CD4-positive, alpha-beta T cell treated with Interleukin-15 for 1 hour (primary cell): ENCODE measurements at regions not wholly inside any gene's neighbourhood (a gene's known extent, or its start where the extent isn't known, plus 50 kb on each side); places are given as distances from the start of the nearest gene placed in this dataset.
"Not testable (repeated sequence)": the region's sequence is repeated elsewhere in the genome, so short reads cannot be mapped to it uniquely, and the experiment has no call there.

Experiments
- DNase-seq: peaks from one replicate; pipeline ENCODE4 v3.0.0-alpha.2; 2020

DNA sequence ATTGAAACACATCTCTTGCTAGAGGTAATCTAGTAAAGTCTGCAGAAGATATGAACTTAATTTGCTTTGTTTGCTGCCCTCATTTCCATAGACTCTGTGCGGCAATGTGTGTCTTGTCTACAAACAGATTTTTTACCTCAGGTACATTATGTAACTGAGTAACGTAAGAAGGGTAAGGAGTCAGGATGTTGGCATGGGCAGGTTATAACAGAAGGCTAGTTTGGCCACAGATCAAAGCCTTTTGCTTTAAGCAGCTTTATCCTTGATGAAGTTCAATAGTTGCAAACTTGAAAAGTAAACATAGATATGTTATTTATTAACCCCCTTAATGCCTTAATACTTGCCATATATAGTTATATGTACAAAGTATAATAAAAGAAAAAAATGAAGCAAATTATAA, 391.6 kb upstream of the FKBP1C start:
- DNase-seq = no peak

DNA sequence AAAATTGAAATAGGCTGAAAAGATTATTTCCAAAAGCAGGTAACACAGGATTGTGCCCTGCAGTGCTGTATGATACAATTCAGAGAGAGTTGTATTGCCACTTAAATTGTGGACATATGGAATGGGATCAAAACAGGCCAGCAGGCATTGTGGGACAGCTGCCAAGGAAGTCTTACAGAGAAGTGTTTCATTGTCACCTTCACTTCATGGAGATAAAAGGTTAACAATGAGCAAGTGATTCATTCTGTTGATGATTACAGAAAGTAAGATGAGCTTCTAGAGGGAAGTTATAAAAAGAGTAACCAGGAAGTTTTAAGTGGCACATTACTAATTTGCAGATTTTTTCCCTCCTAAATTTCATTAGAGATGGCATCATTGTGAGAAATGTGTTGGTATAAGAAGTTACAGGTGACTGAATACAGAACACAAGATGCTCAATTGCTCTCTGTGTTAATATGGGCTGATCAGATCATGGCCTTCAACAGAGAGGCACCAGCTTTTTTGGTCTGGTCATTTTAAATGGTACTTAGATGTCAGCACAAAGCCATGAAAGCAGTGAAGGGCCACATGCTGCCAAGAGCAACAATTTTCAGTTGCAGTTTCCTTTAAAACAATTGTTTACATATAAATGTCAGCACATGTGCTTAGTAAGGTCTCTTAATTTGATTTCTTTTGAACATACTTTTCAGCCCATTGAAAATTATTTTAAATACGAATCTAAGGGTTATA, 402.5 kb upstream of the FKBP1C start:
- DNase-seq = no peak

DNA sequence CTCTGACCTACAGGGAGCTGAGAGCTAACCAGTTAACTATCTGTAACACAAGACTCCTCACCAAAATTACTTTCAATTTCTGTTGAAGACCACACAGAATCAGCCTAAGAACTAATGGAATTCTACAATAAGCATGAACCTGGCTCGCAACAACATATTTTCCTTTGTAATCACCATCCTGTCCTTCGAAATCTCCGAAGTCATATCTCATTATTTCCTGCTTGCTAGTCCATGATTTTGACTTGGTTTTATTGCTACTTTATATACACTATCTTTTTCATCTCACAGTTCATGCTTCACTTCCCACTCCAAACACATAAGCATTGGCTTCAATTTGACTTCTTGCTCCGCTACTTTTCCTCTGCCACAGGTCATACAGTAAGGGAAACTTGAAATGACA, 405.8 kb upstream of the FKBP1C start:
- no peak for DNase-seq

- no peak for DNase-seq
Observed at GRCh38 chr6:62803094-62803493, 408.2 kb upstream of the FKBP1C start.

- no peak for DNase-seq
Observed at GRCh38 chr6:62797190-62797589, 414.1 kb upstream of the FKBP1C start.

GRCh38 chr6:62775427-62776022, 435.7 kb upstream of the FKBP1C start:
- no peak for DNase-seq

DNA sequence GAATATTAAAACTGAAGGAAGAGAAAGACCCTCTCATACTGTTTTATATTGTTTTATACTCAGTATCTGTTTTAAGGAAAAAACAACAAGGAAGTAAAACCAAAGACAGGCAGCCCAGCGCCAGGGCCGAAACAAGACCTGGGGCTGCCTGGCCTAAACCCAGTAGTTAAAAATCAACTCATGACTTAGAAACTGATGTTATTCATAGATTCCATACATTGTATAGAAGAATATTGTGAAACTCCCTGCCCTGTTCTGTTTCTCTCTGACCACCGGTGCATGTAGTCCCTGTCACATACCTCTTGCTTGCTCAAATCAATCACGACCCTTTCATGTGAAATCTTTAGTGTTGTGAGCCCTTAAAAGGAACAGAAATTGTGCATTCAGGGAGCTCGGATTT, 445.1 kb upstream of the FKBP1C start:
- not testable (repeated sequence) for DNase-seq

DNA sequence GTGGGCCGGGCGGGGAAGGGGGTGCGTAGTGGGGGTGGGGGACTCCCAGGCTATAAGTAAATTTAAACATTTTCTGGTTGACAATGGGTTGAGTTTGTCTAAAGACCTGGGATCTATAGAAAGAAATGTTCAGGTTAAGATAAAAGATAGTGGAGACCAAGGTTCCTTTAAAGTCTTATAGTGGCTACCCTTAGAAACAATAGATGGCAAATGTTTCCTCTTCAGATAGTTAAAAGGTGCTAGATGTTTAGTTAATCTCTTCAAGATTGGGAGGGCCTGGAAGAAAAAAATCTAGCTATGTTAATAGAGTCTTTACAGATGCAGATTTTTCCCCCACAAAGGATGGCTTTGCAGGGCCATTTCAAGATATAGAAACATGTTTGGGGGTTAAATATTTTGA, 446.4 kb upstream of the FKBP1C start:
- no peak for DNase-seq

DNA sequence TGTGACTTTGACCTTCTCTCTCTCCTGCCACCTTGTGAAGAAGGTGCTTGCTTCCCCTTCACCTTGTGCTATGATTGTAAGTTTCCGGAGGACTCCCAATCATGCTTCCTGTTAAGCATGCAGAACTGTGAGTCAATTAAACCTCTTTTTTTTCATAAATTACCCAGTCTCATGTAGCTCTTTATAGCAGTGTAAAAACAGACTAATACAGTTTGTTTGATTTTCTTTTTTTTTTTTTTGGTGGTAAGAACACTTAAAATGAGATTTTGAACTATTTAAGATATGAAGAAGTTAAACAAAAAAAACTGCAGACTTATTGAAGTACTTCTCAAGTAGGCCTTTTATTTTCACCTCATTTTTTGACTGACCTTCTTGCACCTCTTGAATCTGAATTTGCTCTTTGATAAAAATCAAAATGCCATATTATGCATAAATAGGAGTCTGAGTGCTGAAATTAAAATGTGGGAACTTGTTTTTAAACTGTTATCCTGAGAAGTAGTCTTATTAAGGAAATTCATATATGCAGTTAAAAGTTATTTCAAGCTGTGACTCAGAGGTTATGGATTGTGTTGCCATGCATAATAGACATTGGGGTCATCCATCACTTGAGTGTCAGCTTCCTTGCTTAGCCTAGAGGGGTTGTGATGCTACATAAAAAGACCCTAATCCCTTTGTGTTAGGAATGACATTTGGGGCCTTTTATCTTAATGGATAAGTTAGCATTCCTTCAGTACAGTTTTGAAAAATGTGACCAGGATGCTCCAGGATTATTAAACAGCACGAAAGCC, 447.9 kb upstream of the FKBP1C start:
- DNase-seq = no peak

DNA sequence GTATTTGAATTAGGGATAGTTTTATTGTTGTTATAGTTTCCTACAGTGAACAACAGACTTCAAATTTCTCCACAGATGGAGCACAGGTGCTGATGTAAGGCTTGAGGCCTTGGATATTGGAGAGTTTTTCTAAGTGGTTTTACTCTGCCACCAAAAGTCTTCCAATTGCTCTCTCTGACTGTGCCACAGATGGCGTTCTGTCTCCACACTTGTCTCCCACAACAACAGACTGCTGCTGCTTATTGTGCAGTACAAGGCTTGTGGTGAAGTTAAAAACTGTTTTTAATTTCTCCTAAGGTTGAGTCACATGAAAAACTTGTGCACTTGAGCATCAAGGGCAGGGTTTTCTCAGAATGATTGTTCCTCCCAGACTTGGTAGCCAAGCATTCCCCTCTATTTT, 460.9 kb upstream of the KHDRBS2 start:
- DNase-seq = no peak

DNA sequence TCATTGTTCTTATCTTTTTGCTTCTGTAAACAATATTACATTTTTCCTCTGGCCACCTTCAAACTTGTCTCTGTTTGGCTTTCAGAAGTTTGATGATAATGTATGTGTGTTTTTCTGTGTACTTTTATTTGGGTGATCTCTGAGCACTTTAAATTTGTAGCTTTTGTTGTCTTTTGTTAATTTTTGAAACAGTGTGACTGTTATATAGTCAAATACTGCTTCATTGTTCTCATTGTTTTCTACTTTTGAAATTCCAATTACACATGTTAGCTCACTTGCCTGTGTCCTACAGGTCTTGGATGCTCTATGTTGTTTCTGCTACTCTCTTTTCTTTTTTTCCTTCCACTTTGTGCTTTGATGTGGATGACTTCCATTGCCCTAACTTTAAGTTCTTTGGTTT, 460.1 kb upstream of the KHDRBS2 start:
- DNase-seq = no peak

- no peak for DNase-seq
Observed at GRCh38 chr6:62740596-62740995, 454.6 kb upstream of the KHDRBS2 start.

DNA sequence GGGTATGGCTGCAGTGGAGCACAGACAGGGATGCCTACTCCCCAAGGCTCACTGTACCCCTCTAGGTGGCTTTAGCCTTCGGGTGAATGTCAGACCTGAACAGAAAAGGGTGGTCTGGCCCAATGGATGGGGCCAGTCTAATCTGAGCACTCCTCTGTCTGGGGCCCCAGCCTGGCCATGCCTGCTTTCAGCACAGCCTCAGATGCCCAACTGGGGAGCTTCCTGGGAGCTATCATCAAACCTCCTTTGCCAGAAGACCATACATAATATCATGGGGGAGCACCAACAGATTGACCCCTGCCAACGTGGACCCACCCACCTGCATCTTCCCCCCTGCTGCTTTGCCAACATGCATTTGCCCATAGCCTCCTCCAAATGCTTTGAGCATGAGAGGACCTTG, 454.1 kb upstream of the KHDRBS2 start:
- peak; percentile 10 for DNase-seq

DNA sequence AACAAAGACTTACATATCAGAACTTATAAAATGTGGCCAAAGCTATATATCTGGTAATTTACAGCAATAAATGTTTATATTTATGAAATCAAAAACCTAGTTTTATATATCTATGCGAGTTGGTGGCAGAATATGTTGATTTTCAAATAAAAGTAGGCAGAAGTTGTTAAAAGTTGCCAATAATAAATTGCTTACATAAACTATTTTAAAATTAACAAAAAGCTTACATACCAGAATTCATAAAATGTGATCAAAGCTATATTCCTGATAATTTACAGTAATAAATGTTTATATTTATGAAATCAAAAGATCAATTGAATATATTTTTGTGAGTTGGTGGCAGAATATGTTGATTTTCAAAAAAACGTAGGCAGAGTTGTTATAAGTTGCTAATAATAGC, 451.8 kb upstream of the KHDRBS2 start:
- DNase-seq = no peak

DNA sequence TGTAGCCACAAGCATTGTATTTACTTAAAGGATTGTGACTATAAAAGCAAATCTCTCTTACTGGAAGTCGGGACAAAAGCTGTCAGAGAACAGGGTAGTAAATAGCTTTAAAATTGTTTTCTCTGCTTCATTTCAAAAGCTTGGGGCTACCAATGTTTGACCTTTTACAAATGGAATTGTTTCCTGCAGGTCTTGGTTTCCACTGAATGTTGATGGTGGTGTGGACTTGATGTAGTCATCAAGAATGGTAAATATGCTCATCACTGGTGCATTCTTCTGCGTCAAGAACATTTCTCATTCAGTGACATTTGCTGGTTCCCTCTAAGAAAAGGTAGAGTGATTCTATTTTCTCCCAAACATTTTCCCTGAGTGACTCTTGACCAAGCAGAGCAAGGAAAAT, 435.4 kb upstream of the KHDRBS2 start:
- DNase-seq = no peak

GRCh38 chr6:62716719-62717118, 430.7 kb upstream of the KHDRBS2 start:
- no peak for DNase-seq

DNA sequence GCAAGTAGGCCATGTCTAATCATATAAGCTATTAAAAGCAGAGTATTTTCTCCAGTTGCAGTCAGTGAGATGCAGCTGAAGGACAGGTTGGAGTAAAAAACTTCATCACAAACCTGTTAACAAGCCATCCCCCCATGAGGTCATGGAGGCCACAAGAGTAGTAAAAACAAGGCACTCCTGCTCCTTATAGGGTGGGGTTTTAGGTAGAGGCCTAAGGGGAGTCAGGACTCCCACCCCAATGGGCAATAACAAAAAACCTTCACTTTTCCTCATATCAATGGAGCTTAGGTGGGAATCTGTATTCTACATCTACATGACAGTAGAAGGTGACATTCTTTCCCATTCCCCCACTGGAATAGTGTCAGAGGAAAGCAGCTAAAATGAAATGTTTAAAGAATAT, 428.1 kb upstream of the KHDRBS2 start:
- no peak for DNase-seq

DNA sequence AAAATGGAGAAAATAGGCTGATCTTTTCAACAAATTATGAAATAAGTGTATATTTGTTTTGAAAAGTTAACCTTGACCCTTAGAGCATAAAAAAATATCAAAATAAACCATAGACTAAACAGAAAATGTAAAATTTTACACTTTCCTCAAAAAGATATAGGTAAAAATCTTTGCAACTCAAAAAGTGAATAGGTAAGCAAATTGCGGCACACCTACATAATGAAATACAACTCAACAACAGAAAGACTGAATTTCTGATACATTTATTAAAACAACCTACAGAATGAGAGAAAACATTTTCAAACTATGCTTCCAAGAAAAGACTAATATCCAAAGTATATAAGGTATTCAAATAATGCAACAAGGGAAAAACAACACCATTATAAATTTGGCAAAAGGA, 425.7 kb upstream of the KHDRBS2 start:
- no peak for DNase-seq

DNA sequence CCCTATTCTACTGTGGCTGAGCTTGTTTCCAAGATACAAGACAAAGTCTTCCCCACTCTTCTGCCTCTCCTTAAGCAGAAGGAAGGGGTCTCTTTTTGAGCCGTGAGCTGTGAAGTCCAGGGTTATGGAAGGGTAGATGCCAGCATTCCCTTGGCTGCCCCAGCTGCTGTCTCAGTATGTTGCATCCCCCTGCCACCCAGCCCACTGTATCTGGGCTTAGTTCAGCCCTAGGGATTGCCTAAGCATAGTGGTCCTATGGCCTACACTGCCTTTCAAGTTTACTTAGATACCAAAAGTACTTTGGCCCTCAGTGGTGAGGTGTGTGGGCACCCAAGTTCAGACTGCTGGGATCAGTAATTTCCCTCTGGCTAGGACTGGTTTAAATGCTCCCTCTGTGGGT, 421.9 kb upstream of the KHDRBS2 start:
- DNase-seq = no peak

GRCh38 chr6:62707156-62707555, 421.1 kb upstream of the KHDRBS2 start:
- DNase-seq = no peak

DNA sequence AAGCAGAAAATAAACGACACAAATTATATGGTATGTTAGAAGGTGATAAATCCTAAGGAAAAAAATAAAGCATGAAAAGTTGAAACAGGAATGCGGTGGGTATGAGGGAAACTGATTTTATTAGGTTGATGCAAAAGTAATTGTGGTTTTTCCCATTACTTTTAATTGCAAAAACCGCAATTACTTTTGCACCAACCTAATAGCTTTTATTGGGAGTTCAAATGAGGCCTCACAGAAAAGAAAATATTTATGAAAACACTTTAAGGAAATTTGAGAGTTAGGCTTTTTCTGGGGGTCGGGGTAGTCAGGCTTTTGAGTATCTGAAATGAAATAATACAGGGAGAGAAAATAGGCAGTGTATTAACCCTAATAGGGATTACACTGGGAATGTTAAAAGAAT, 397.0 kb upstream of the KHDRBS2 start:
- no peak for DNase-seq

DNA sequence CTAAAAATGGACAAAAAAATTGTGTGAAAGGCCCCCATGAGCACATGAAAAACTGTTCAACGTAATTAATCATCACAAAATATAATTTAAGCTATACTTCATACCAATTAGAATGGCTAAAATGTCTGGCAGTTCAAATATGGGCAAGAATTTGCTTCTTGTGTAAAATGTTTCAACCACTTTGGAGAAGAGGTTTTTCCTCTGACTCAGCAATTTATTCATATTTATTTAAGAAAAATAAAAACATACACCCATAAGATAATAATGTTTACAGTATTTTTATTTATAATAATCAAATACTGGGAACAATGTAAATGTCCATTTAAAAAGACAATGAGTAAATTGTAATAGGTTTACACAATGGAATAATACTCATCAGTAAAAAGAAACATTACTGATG, 395.1 kb upstream of the KHDRBS2 start:
- no peak for DNase-seq

DNA sequence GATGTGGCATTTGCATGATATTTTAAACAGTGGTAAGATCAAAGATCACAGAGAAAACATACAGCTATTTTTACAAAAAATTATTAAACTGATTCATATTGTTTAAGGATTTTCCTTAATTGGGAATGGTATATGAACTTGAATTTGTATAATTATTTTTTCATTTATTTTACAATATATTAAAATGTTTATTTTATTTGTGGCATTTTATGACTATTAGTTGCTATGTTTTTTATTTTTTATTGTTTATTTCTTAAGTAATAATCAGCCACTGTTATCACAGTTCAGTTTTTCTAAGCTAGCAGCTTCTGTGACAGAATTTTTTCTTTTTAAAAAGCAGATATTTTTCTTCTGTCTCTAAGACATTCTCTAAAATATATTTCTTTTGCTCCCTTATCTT, 387.0 kb upstream of the KHDRBS2 start:
- DNase-seq = no peak

- no peak for DNase-seq
Observed at GRCh38 chr6:62670490-62671223, 384.6 kb upstream of the KHDRBS2 start.
